ENCODE measurements at regions not wholly inside any gene's neighbourhood (a gene's known extent, or its start where the extent isn't known, plus 50 kb on each side); places are given as distances from the start of the nearest gene placed in this dataset.

DNA sequence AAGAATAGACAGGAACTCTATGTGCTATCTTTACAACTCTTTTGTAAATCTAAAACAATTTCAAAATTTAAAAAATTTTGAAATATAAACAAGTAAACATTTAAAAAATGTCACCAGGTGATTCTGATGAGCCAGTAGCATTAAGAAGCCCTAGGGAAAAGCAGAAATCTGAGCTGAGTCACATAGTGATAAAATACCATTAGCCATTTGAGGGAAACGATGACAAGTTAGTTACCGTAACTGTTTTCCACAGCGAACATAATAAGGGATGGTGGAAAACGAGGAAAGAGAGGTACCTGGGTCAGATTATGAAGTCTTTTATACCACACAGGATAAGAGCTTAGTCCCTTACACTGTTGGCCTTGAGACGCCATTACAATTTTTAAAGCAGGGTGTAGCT, 55.5 kb downstream of the PRR15 start:
- Histone ChIP-seq H3K4me3 (no peak overlapping the region), H3K27ac (ENCODE audit: low read depth in 1 of 2, low read length in 1 of 2) (no peak overlapping the region), H3K36me3 (ENCODE audit: control insufficient read depth in 4 of 4, insufficient read depth in 4 of 4, low read length in 4 of 4) (no peaks in the 10 kb centered on the region), H3K9ac (ENCODE audit: insufficient read depth in 1 of 2, low read length in 2 of 2) (no peak overlapping the region), H3K9me3 (ENCODE audit: control insufficient read depth in 4 of 4, insufficient read depth in 3 of 4, low read length in 3 of 4) (peaks cover 0 to 4% (median 0%) of the 10 kb centered on the region in 4 donors), H3K27me3 (ENCODE audit: control insufficient read depth in 3 of 3, insufficient read depth in 3 of 3, low read length in 2 of 3) (peaks cover 0 to 7% (median 0%) of the 10 kb centered on the region in 3 donors), H3K4me1 (ENCODE audit: control insufficient read depth in 5 of 5, insufficient read depth in 5 of 5, low read length in 5 of 5) (no peaks in the 10 kb centered on the region)
- TF ChIP-seq, protein P1, sequence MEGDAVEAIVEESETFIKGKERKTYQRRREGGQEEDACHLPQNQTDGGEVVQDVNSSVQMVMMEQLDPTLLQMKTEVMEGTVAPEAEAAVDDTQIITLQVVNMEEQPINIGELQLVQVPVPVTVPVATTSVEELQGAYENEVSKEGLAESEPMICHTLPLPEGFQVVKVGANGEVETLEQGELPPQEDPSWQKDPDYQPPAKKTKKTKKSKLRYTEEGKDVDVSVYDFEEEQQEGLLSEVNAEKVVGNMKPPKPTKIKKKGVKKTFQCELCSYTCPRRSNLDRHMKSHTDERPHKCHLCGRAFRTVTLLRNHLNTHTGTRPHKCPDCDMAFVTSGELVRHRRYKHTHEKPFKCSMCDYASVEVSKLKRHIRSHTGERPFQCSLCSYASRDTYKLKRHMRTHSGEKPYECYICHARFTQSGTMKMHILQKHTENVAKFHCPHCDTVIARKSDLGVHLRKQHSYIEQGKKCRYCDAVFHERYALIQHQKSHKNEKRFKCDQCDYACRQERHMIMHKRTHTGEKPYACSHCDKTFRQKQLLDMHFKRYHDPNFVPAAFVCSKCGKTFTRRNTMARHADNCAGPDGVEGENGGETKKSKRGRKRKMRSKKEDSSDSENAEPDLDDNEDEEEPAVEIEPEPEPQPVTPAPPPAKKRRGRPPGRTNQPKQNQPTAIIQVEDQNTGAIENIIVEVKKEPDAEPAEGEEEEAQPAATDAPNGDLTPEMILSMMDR (IDR thresholded peaks at IDR 0.05; ENCODE audit: control extremely low read depth, extremely low read depth): no peak
- no peak for ATAC-seq (ENCODE audit: insufficient read depth, low FRiP score)
- WGBS, 2 donors: 93 to 96% methylated on average over 5 of the region's 5 CpGs
- DNase-seq: no peak

DNA sequence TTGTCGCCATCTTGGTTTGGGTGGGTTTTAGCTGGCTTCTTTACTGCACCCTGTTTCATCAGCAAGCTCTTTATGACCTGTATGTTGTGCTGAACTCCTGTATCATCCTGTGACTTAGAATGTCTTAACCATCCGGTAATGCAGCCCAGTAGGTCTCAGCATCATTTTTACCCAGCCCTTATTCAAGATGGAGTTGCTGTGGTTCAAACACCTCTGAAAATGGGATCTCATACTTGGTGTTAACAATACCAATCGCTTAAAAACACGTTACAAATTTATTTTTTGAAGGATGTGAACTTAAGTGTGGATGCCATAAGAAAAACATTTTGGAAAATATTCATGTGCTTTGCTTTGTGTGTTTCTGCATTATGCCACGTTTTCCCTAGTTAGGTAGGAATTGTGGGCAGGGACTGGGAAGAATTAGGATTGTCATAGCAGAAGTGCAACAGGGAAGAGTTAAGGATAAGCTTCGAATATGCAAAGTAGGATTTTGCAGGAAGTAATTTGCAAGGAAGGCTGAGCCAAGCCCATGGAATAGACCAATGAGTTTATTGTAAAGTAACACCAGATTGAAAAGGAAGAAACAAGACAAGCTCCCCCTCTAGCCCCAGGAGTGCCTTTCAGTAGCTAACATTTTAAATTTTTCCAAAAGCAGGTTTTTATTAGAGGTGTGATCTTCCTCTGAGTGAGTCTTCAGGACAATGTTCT, 56.4 kb downstream of the PRR15 start:
- Histone ChIP-seq H3K36me3 (ENCODE audit: control insufficient read depth in 4 of 4, insufficient read depth in 4 of 4, low read length in 4 of 4) (no peaks in the 10 kb centered on the region), H3K27ac (ENCODE audit: low read depth in 1 of 2, low read length in 1 of 2) (no peak overlapping the region), H3K9me3 (ENCODE audit: control insufficient read depth in 4 of 4, insufficient read depth in 3 of 4, low read length in 3 of 4) (peaks cover 0 to 4% (median 0%) of the 10 kb centered on the region in 4 donors), H3K9ac (ENCODE audit: insufficient read depth in 1 of 2, low read length in 2 of 2) (no peak overlapping the region), H3K4me1 (ENCODE audit: control insufficient read depth in 5 of 5, insufficient read depth in 5 of 5, low read length in 5 of 5) (no peaks in the 10 kb centered on the region), H3K27me3 (ENCODE audit: control insufficient read depth in 3 of 3, insufficient read depth in 3 of 3, low read length in 2 of 3) (peaks cover 0 to 9% (median 3%) of the 10 kb centered on the region in 3 donors), H3K4me3 (no peak overlapping the region)
- 71 to 75% methylated on average over 6 of the region's 6 CpGs for WGBS, 2 donors
- TF ChIP-seq, protein P1 (IDR thresholded peaks at IDR 0.05; ENCODE audit: control extremely low read depth, extremely low read depth): no peak
- no peak for ATAC-seq (ENCODE audit: insufficient read depth, low FRiP score)
- no peak for DNase-seq

DNA sequence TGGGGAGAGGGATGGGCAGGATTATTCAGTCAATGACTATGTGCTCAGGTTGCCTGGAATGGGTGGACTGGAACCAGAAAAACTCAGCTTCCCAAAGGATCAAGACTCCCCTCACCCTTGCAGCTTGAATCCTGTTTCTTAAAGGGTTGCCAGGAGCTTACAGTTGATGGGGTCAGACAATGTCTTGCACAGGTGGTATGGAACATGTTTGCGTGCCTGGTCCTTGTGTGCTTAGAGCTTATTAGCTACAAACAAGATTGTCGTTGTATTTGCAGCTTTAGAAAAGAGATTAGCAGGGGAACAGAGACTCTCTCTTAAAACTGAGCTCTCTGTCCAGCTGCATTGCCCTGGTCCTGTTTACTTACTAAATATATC, 56.9 kb downstream of the PRR15 start:
- TF ChIP-seq, protein P1 (IDR thresholded peaks at IDR 0.05; ENCODE audit: control extremely low read depth, extremely low read depth): no peak
- ATAC-seq (ENCODE audit: insufficient read depth, low FRiP score): no peak
- H3K9me3 ChIP-seq (ENCODE audit: control insufficient read depth in 4 of 4, insufficient read depth in 3 of 4, low read length in 3 of 4): peaks cover 0 to 4% (median 0%) of the 10 kb centered on the region in 4 donors
- H3K36me3 ChIP-seq (ENCODE audit: control insufficient read depth in 4 of 4, insufficient read depth in 4 of 4, low read length in 4 of 4): no peaks in the 10 kb centered on the region
- no peak overlapping the region for H3K4me3 ChIP-seq
- H3K9ac ChIP-seq (ENCODE audit: insufficient read depth in 1 of 2, low read length in 2 of 2): no peak overlapping the region
- no peak overlapping the region for H3K27ac ChIP-seq (ENCODE audit: low read depth in 1 of 2, low read length in 1 of 2)
- H3K27me3 ChIP-seq (ENCODE audit: control insufficient read depth in 3 of 3, insufficient read depth in 3 of 3, low read length in 2 of 3): peaks cover 0 to 14% (median 3%) of the 10 kb centered on the region in 3 donors
- no peaks in the 10 kb centered on the region for H3K4me1 ChIP-seq (ENCODE audit: control insufficient read depth in 5 of 5, insufficient read depth in 5 of 5, low read length in 5 of 5)
- DNase-seq: no peak
- WGBS, 2 donors: 76 to 87% methylated on average over 2 of the region's 2 CpGs
